HCT116 (cell line): ENCODE measurements at regions not wholly inside any gene's neighbourhood (a gene's known extent, or its start where the extent isn't known, plus 50 kb on each side); places are given as distances from the start of the nearest gene placed in this dataset.
A peak's percentile ranks its signal among the peaks of the same experiment; 100 is the strongest.

ENCODE experiments used
- ATAC-seq: fragments of 200-7000 bp; cut with Tn5 transposase; 2 replicates; pipeline ENCODE4 v1.9.1; 2020; ENCODE audit warnings: mild to moderate bottlenecking, moderate library complexity
- BruUV-seq: library from RNA; stranded (reverse); fragments of 400-500 nt; replicated peaks from 2 replicates; lab custom pipeline; 2021; lab: Mats Ljungman, UMichigan
- CTCF ChIA-PET: fragments of 300-600 bp; sonication (Branson Sonifier 250); formaldehyde crosslinking; loops from one replicate; lab custom pipeline; 2021; ENCODE audit warnings: antibody characterized with exemption; lab: Charles Lee
- POLR2A ChIA-PET: fragments of 300-600, 350-600 bp; sonication (Branson Sonifier 250); formaldehyde crosslinking; loops from one replicate; lab custom pipeline; 2021; ENCODE audit warnings: antibody characterized with exemption; lab: Charles Lee
- RAD21 ChIA-PET, 2 experiments: fragments of 300-600 bp; sonication (Branson Sonifier 250); formaldehyde crosslinking; loops; one replicate each; lab custom pipeline; 2023; ENCODE audit warnings: low total read pairs in 2 of 2; ENCODE audit not compliant: uncharacterized antibody in 2 of 2, unreplicated experiment in 2 of 2, low non-redundant PET in 1 of 2; lab: Charles Lee
- DNase-seq: peaks from one replicate; pipeline ENCODE4 v3.0.0-alpha.2; 2010; ENCODE audit warnings: low read depth, low spot score
- H2AFZ ChIP-seq: fragments of 200-600 bp; shearing (Covaris generic), sonication (generic); 2 replicates; pipeline ENCODE4 v1.6.1; 2017; ENCODE audit warnings: low read depth, mixed run types, mixed read lengths, antibody characterized with exemption, low read length; ENCODE audit not compliant: poor library complexity, severe bottlenecking
- H3K27ac ChIP-seq: 2 replicates; pipeline ENCODE4 v1.5.1; 2012; ENCODE audit warnings: low read depth, low read length
- H3K27me3 ChIP-seq: fragments of 200-600 bp; sonication (generic); 2 replicates; pipeline ENCODE4 v1.6.1; 2016; ENCODE audit warnings: mixed run types, low read length, mixed read lengths; ENCODE audit not compliant: insufficient read depth
- H3K36me3 ChIP-seq, 2 experiments: fragments of 200-500 bp in 1 of 2; fragments of 200-600 bp in 1 of 2; sonication (Bioruptor generic) in 1 of 2; sonication (generic) in 1 of 2; 2 replicates each; pipeline versions ENCODE4 v1.5.1 to v1.6.1; 2014 to 2016; ENCODE audit warnings: low read length in 2 of 2, inconsistent platforms in 1 of 2, mixed read lengths in 1 of 2, mixed run types in 1 of 2; ENCODE audit not compliant: insufficient read depth in 2 of 2, control insufficient read depth in 1 of 2
- H3K4me1 ChIP-seq, 2 experiments: fragments of 200-600 bp in 1 of 2; sonication (generic) in 1 of 2; 2 replicates each; pipeline versions ENCODE4 v1.5.1 to v1.6.1; 2012 to 2017; ENCODE audit warnings: low read length in 2 of 2, inconsistent platforms in 1 of 2, mild to moderate bottlenecking in 1 of 2, mixed read lengths in 1 of 2, mixed run types in 1 of 2, moderate library complexity in 1 of 2; ENCODE audit not compliant: insufficient read depth in 2 of 2, control insufficient read depth in 1 of 2
- H3K4me2 ChIP-seq: fragments of 200-600 bp; sonication (generic); 2 replicates; pipeline ENCODE4 v1.6.1; 2017; ENCODE audit warnings: mixed run types, low read length, mixed read lengths
- H3K4me3 ChIP-seq, 2 experiments: fragments of 200-600 bp in 1 of 2; sonication (generic) in 1 of 2; replicated peaks in 1 of 2; 2 replicates each; pipeline ENCODE4 v1.5.1; 2011 to 2016; ENCODE audit warnings: low read length in 2 of 2, control low read depth in 1 of 2, low read depth in 1 of 2, mild to moderate bottlenecking in 1 of 2, mixed read lengths in 1 of 2, mixed run types in 1 of 2
- H3K79me2 ChIP-seq: fragments of 200-600 bp; sonication (generic); 2 replicates; pipeline ENCODE4 v1.6.1; 2017; ENCODE audit warnings: mild to moderate bottlenecking, mixed run types, low read length, moderate library complexity, mixed read lengths; ENCODE audit not compliant: insufficient read depth
- H3K9ac ChIP-seq: fragments of 200-600 bp; sonication (generic); 2 replicates; pipeline ENCODE4 v1.6.1; 2016; ENCODE audit warnings: low read length, mixed read lengths
- H3K9me2 ChIP-seq: fragments of 200-600 bp; sonication (generic), shearing (Covaris generic); 2 replicates; pipeline ENCODE4 v1.6.1; 2017; ENCODE audit warnings: mixed run types, mild to moderate bottlenecking, moderate library complexity; ENCODE audit not compliant: insufficient read depth
- H3K9me3 ChIP-seq, 2 experiments: fragments of 200-500 bp in 1 of 2; fragments of 200-600 bp in 1 of 2; sonication (Bioruptor generic) in 1 of 2; sonication (generic) in 1 of 2; 2 replicates each; pipeline ENCODE4 v1.6.1; 2014 to 2017; ENCODE audit warnings: low read length in 2 of 2, mixed read lengths in 2 of 2, inconsistent platforms in 1 of 2, low read depth in 1 of 2, mild to moderate bottlenecking in 1 of 2, mixed run types in 1 of 2, moderate library complexity in 1 of 2; ENCODE audit not compliant: control insufficient read depth in 1 of 2, insufficient read depth in 1 of 2
- H4K20me1 ChIP-seq: fragments of 200-600 bp; sonication (generic), shearing (Covaris generic); 2 replicates; pipeline ENCODE4 v1.6.1; 2017; ENCODE audit warnings: mixed run types, mild to moderate bottlenecking, moderate library complexity; ENCODE audit not compliant: insufficient read depth
- ATF3 ChIP-seq: IDR thresholded peaks from 2 replicates; pipeline ENCODE4 v1.6.1; 2012
- JUND ChIP-seq: IDR thresholded peaks from 2 replicates; pipeline ENCODE4 v1.6.1; 2012
- POLR2A ChIP-seq: IDR thresholded peaks from 2 replicates; pipeline ENCODE4 v1.7.0; 2011; ENCODE audit warnings: borderline replicate concordance; ENCODE audit not compliant: insufficient read depth, insufficient read length; ENCODE audit errors: extremely low read depth
- RAD21 ChIP-seq: IDR thresholded peaks from 2 replicates; pipeline ENCODE4 v1.6.1; 2012; ENCODE audit warnings: low read depth, mild to moderate bottlenecking
- REST ChIP-seq: IDR thresholded peaks from 2 replicates; pipeline ENCODE4 v1.6.1; 2012; ENCODE audit warnings: low read depth
- SIN3A ChIP-seq: IDR thresholded peaks from 2 replicates; pipeline ENCODE4 v1.6.1; 2012; ENCODE audit warnings: low read depth
- SP1 ChIP-seq: IDR thresholded peaks from 2 replicates; pipeline ENCODE4 v1.6.1; 2012; ENCODE audit warnings: low read depth
- SRF ChIP-seq: IDR thresholded peaks from 2 replicates; pipeline ENCODE4 v1.6.1; 2012; ENCODE audit warnings: low read depth
- YY1 ChIP-seq: IDR thresholded peaks from 2 replicates; pipeline ENCODE4 v1.6.1; 2011; ENCODE audit warnings: low read length, low read depth, moderate library complexity, mild to moderate bottlenecking; ENCODE audit not compliant: insufficient replicate concordance; ENCODE audit errors: extremely low read depth
- intact Hi-C: fragments of 100-400 bp; cut with micrococcal nuclease; formaldehyde crosslinking; loops from 2 replicates; pipeline ENCODE4 v1.10.0; 2022

- TF ChIP-seq REST (no peak), RAD21 (peak; percentile 89), ATF3 (no peak), SIN3A (no peak), YY1 (peak; percentile 46), POLR2A (no peak)
Measured at GRCh38 chr1:200279810-200280411, 129.9 kb downstream of the ZNF281 start (continued).

- ChIA-PET POLR2A (no interaction called here), CTCF (interaction anchor here (0.6 to 2.0 kb wide), 5 partner anchors 21 to 591 kb away, joined by 3 to 10 read pairs (median 4); no protein-coding TSS in a partner anchor), RAD21 (interaction anchor here (0.6 to 0.9 kb wide), 3 partner anchors 304 to 1519 kb away, joined by 3 to 4 read pairs (median 3); no protein-coding TSS in a partner anchor)
- H3K4me2 ChIP-seq = no peak overlapping the region
- TF ChIP-seq REST = no peak
- TF ChIP-seq JUND = no peak
- no peak for TF ChIP-seq SRF
- no peak for TF ChIP-seq SP1
- H3K36me3 ChIP-seq = no peaks in the 10 kb centered on the region
- no peaks in the 10 kb centered on the region for H3K27me3 ChIP-seq
- no peak overlapping the region for H2AFZ ChIP-seq
- no TSS peak for BruUV-seq
- H3K9ac ChIP-seq = no peak overlapping the region
- no peaks in the 10 kb centered on the region for H4K20me1 ChIP-seq
- no peak overlapping the region for H3K4me3 ChIP-seq
- no peaks in the 10 kb centered on the region for H3K9me2 ChIP-seq
- no peaks in the 10 kb centered on the region for H3K9me3 ChIP-seq
- DNase-seq (no peak), ATAC-seq (no peak)
- intact Hi-C loops = loop anchor here (1.0 to 10.0 kb wide), 2 partner anchors 592 to 731 kb away; no protein-coding TSS in a partner anchor
- no peaks in the 10 kb centered on the region for H3K79me2 ChIP-seq
- no peak overlapping the region for H3K27ac ChIP-seq
- no peaks in the 10 kb centered on the region for H3K4me1 ChIP-seq
Measured at GRCh38 chr1:200275816-200276453, 133.9 kb downstream of the ZNF281 start.
